ENCODE measurements at regions not wholly inside any gene's neighbourhood (a gene's known extent, or its start where the extent isn't known, plus 50 kb on each side); places are given as distances from the start of the nearest gene placed in this dataset.

- H3F3A ChIP-seq (ENCODE audit: low read depth), result no peaks in the 10 kb centered on the region
- H3K4me1 ChIP-seq, result no peaks in the 10 kb centered on the region
- H3K36me3 ChIP-seq, result no peaks in the 10 kb centered on the region
- H3K27ac ChIP-seq, result no peak overlapping the region
- peak; percentile 13 for DNase-seq (ENCODE audit: low spot score)
- no peak for TF ChIP-seq CTCF (IDR thresholded peaks at IDR 0.05)
- TF ChIP-seq EZH2 (IDR thresholded peaks at IDR 0.05), result no peak
- no peak for TF ChIP-seq EZH2phosphoT487 (IDR thresholded peaks at IDR 0.05)
- H3K9ac ChIP-seq, result no peak overlapping the region
- H3K27me3 ChIP-seq, result no peaks in the 10 kb centered on the region
- Mint-ChIP-seq H3K4me1 (peaks cover 13% of the 10 kb centered on the region), H3K27me3 (ENCODE audit: insufficient read depth, low read depth) (peaks cover 12% of the 10 kb centered on the region), H3K9me3 (peaks cover 2% of the 10 kb centered on the region), H3K27ac (no peak overlapping the region), H3K4me3 (no peak overlapping the region), H3K36me3 (no peaks in the 10 kb centered on the region)
- H3K9me3 ChIP-seq (ENCODE audit: low read depth), result no peaks in the 10 kb centered on the region
- H2AFZ ChIP-seq (replicated peaks), result no peak overlapping the region
- H3K4me3 ChIP-seq, result no peak overlapping the region
- H4K20me1 ChIP-seq (ENCODE audit: low read depth), result no peaks in the 10 kb centered on the region
- no peak overlapping the region for H3K4me2 ChIP-seq
- no peaks in the 10 kb centered on the region for H3K79me2 ChIP-seq (ENCODE audit: low read depth)
Observed at GRCh38 chr10:6713120-6713519, 133.0 kb upstream of the PRKCQ start.

- Histone ChIP-seq H3K79me2 (ENCODE audit: low read depth) (no peaks in the 10 kb centered on the region), H3K9me3 (ENCODE audit: low read depth) (no peaks in the 10 kb centered on the region), H3K36me3 (no peaks in the 10 kb centered on the region), H3K9ac (no peak overlapping the region), H3K4me1 (no peaks in the 10 kb centered on the region), H3F3A (ENCODE audit: low read depth) (no peaks in the 10 kb centered on the region), H3K27ac (no peak overlapping the region), H2AFZ (replicated peaks) (no peak overlapping the region), H3K4me2 (no peak overlapping the region), H3K27me3 (no peaks in the 10 kb centered on the region), H4K20me1 (ENCODE audit: low read depth) (no peaks in the 10 kb centered on the region), H3K4me3 (no peak overlapping the region)
- H3K27ac Mint-ChIP-seq, result peak overlapping the region; percentile 68
- peaks cover 12% of the 10 kb centered on the region for H3K27me3 Mint-ChIP-seq (ENCODE audit: insufficient read depth, low read depth)
- H3K9me3 Mint-ChIP-seq, result peaks cover 2% of the 10 kb centered on the region
- H3K4me1 Mint-ChIP-seq, result peaks cover 18% of the 10 kb centered on the region
- H3K36me3 Mint-ChIP-seq, result no peaks in the 10 kb centered on the region
- DNase-seq (ENCODE audit: low spot score), result no peak
- no peak for TF ChIP-seq CTCF (IDR thresholded peaks at IDR 0.05)
- no peak for TF ChIP-seq EZH2 (IDR thresholded peaks at IDR 0.05)
- TF ChIP-seq EZH2phosphoT487 (IDR thresholded peaks at IDR 0.05), result no peak
- no peak overlapping the region for H3K4me3 Mint-ChIP-seq
Observed at GRCh38 chr10:6711881-6712280, 131.8 kb upstream of the PRKCQ start.

- H3K36me3 Mint-ChIP-seq, result no peaks in the 10 kb centered on the region
- TF ChIP-seq EZH2 (IDR thresholded peaks at IDR 0.05) (no peak), EZH2phosphoT487 (IDR thresholded peaks at IDR 0.05) (no peak), CTCF (IDR thresholded peaks at IDR 0.05) (no peak)
- H3K4me3 Mint-ChIP-seq, result no peak overlapping the region
- no peak for DNase-seq (ENCODE audit: low spot score)
- H3K27me3 ChIP-seq, result no peaks in the 10 kb centered on the region
- no peaks in the 10 kb centered on the region for H3K4me1 ChIP-seq
- H3K27ac ChIP-seq, result no peak overlapping the region
- no peak overlapping the region for H3K4me2 ChIP-seq
- H3K27ac Mint-ChIP-seq, result peak overlapping the region; percentile 68
- no peaks in the 10 kb centered on the region for H3K79me2 ChIP-seq (ENCODE audit: low read depth)
- no peaks in the 10 kb centered on the region for H4K20me1 ChIP-seq (ENCODE audit: low read depth)
- no peak overlapping the region for H3K9ac ChIP-seq
- peaks cover 12% of the 10 kb centered on the region for H3K27me3 Mint-ChIP-seq (ENCODE audit: insufficient read depth, low read depth)
- H3K9me3 Mint-ChIP-seq, result peaks cover 2% of the 10 kb centered on the region
- H3F3A ChIP-seq (ENCODE audit: low read depth), result no peaks in the 10 kb centered on the region
- no peaks in the 10 kb centered on the region for H3K36me3 ChIP-seq
- no peak overlapping the region for H3K4me3 ChIP-seq
- H3K4me1 Mint-ChIP-seq, result peaks cover 18% of the 10 kb centered on the region
- H2AFZ ChIP-seq (replicated peaks), result no peak overlapping the region
- no peaks in the 10 kb centered on the region for H3K9me3 ChIP-seq (ENCODE audit: low read depth)
Observed at GRCh38 chr10:6711408-6711841, 131.3 kb upstream of the PRKCQ start.

All from neural progenitor cell (in vitro differentiated cells).